ENCODE measurements at regions not wholly inside any gene's neighbourhood (a gene's known extent, or its start where the extent isn't known, plus 50 kb on each side); places are given as distances from the start of the nearest gene placed in this dataset.

DNA sequence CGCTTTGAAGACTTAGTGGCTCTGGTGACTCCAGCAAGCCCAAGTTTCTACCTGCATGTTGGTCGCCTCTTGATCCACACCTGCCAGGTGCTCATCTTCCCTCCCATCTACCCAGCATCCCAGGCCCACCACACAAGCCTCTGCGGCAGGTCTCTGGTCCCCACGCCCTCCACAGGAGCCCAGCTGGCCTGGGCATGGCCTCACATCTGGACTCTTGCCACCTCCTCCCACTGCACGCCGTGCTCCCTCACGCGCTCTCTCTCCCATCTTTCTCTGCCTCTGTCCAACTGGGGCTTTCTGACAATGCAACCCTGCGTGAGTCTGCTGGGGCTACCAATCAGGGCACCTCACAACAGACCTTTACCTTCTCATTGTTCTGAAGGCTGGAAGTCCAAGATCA is 50.2 kb upstream of the FGFR2 start:
- Histone ChIP-seq H3K4me1 (no peaks in the 10 kb centered on the region), H3K27ac (no peak overlapping the region), H3K27me3 (no peaks in the 10 kb centered on the region), H3K4me3 (no peak overlapping the region), H3K36me3 (no peaks in the 10 kb centered on the region), H3K9me3 (no peaks in the 10 kb centered on the region)
- DNase-seq (peak in 1 of 2 donors; percentile 43), ATAC-seq (ENCODE audit: low FRiP score in 2 of 2) (no peak)
- WGBS, 2 donors: 84 to 90% methylated on average over 9 of the region's 9 CpGs
- TF ChIP-seq EP300 (IDR thresholded peaks at IDR 0.05): no peak
- TF ChIP-seq POLR2A (IDR thresholded peaks at IDR 0.05): no peak
- no peak for TF ChIP-seq POLR2AphosphoS5 (IDR thresholded peaks at IDR 0.05)
- TF ChIP-seq, protein P1, sequence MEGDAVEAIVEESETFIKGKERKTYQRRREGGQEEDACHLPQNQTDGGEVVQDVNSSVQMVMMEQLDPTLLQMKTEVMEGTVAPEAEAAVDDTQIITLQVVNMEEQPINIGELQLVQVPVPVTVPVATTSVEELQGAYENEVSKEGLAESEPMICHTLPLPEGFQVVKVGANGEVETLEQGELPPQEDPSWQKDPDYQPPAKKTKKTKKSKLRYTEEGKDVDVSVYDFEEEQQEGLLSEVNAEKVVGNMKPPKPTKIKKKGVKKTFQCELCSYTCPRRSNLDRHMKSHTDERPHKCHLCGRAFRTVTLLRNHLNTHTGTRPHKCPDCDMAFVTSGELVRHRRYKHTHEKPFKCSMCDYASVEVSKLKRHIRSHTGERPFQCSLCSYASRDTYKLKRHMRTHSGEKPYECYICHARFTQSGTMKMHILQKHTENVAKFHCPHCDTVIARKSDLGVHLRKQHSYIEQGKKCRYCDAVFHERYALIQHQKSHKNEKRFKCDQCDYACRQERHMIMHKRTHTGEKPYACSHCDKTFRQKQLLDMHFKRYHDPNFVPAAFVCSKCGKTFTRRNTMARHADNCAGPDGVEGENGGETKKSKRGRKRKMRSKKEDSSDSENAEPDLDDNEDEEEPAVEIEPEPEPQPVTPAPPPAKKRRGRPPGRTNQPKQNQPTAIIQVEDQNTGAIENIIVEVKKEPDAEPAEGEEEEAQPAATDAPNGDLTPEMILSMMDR (IDR thresholded peaks at IDR 0.05): no peak

DNA sequence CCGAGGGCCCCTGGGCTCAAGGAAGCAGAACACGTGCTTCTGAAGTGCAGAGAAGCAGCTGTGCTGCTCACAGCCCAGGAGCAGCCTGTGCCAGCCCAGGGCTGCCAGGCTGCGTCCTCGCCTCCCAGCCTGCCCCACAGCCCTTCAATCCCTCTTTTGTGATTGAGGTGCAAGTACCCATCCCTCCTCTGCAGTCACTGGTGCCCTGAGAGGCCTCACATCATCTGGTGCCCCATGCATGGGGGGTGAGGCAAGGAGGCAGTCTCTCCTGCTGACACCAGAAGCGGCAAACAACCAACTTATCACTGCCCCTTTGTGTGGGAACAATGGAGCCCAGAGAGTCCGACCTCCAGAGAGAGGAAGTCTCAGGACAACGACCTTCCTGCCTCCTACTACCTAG is 49.8 kb upstream of the FGFR2 start:
- DNase-seq: no peak
- Histone ChIP-seq H3K4me1 (no peaks in the 10 kb centered on the region), H3K36me3 (no peaks in the 10 kb centered on the region), H3K9me3 (no peaks in the 10 kb centered on the region), H3K4me3 (no peak overlapping the region), H3K27me3 (no peaks in the 10 kb centered on the region), H3K27ac (no peak overlapping the region)
- no peak for ATAC-seq (ENCODE audit: low FRiP score in 2 of 2)
- TF ChIP-seq POLR2A (IDR thresholded peaks at IDR 0.05) (no peak), POLR2AphosphoS5 (IDR thresholded peaks at IDR 0.05) (no peak), EP300 (IDR thresholded peaks at IDR 0.05) (no peak)
- TF ChIP-seq, protein P1 (IDR thresholded peaks at IDR 0.05): no peak
- 43 to 44% methylated on average over 5 to 7 of the region's 7 CpGs for WGBS, 2 donors

Measured in upper lobe of left lung (tissue), 6 donors.